GM18868 (cell line): ENCODE measurements at regions not wholly inside any gene's neighbourhood (a gene's known extent, or its start where the extent isn't known, plus 50 kb on each side); places are given as distances from the start of the nearest gene placed in this dataset.

Experiments
- ATAC-seq: cut with Tn5 transposase; IDR thresholded peaks from one replicate; pipeline ENCODE4 v1.9.1; 2021; ENCODE audit warnings: mild to moderate bottlenecking, moderate library complexity; ENCODE audit not compliant: unreplicated experiment

DNA sequence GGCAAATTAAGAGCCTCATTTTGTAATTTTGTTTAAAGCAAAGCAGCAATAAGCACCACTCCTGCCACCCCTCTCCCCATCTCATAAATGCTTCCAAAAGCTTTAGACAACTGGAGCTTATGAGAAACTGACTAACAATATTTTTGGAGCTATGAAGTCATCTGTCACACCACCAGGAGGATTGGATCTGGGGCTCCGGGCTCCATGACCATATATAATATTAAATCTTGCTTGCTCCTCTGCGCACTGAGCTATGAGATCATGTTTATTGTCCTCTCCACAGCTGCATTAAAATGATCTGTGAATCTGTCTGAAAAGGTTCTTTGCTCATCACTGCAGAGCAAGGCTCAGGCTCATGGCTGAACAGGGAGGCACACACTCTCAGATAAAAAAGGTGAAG lies 323.7 kb downstream of the ZNF621 start:
- no peak for ATAC-seq

DNA sequence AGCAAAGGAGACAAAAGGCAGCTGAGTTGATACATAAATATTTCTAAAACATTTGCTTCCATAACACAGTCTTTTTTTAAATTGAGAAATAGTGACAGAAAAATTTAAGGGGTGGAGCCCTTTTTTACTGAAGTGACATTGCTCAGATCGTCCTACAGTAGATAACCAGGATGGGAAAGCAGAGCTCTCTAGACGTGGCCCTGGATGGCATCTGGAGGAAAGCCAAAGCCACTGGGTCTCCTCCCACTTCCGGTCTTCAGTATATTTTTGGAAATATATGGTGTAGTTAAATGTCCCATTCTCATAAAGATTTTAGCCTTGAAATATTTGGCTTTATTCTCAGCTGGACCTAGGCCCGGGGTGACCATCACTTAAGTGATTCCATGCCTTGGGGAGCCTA lies 326.1 kb downstream of the ZNF621 start:
- ATAC-seq = no peak

DNA sequence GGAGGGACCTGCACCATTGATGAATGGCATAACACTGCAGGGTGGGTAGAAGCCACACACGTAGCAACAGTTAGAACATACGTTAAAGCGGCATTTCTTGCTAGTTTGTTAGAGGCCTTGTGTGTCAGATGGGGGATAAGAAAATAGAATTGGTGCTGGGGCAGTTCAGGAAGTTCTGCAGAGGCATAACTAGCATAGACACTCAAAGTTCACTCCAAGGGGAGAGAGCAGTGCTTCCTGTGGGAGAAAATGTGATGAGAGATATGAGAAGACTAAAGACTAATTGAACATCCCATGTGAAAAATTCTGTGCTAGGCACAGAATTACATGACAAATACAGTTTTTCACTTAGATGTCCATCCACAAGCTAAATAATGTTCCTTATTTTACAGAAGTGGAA lies 327.1 kb downstream of the ZNF621 start:
- ATAC-seq = no peak

DNA sequence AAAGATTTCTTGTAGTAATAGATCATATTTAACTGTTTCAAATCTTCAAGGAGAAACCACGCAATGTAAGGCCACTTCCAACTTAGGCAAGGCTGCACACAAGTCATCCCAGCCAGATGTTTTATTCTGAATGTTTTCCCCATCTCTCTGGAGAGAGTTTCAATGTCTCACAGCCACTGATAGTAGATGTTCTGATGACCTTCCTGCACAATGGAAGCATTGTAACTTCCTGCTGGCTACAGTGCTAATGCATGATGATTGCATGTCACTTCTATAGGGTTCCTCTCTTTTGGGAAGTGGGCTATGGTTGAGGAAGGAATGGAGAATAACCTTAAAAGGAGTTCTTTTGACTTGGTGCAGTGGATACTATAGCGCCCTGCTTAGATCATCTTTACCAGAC lies 328.0 kb downstream of the ZNF621 start:
- ATAC-seq = no peak

DNA sequence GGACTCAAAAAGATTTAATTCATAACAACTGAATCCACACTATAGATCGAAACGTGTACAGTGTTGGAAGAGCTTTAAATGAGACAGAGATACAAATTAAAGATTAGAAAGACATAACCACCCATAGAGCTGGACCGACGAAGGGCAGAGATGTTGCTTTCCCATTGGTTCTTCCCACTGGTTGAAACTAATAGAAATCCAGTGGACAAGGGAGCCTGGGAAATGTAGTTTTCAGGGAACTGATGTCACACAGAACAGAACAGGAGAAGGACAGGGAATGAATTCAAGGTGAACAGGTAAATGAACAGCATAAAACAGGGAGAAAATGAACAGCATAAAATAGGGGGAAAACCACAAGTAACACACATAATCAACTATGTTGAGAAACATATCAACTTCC lies 328.7 kb downstream of the ZNF621 start:
- ATAC-seq = no peak

DNA sequence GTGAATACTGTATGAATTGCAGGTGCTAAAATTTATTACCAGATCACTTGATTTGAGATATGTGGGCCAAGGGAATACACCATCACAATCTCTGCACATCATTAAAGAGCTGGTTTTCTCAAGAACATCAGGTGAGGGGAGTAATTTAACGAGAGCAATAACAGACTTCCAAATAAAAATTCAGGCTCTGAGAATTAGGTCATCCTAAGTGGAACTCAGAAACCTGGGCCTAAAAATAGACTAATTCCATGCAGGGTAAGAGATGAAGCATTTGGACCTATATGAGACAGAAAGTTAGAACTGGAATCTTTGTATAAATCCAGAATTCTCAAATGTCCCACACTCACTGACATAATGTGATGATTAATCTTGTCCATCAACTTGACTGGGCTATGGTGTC lies 331.1 kb downstream of the ZNF621 start:
- ATAC-seq = no peak

DNA sequence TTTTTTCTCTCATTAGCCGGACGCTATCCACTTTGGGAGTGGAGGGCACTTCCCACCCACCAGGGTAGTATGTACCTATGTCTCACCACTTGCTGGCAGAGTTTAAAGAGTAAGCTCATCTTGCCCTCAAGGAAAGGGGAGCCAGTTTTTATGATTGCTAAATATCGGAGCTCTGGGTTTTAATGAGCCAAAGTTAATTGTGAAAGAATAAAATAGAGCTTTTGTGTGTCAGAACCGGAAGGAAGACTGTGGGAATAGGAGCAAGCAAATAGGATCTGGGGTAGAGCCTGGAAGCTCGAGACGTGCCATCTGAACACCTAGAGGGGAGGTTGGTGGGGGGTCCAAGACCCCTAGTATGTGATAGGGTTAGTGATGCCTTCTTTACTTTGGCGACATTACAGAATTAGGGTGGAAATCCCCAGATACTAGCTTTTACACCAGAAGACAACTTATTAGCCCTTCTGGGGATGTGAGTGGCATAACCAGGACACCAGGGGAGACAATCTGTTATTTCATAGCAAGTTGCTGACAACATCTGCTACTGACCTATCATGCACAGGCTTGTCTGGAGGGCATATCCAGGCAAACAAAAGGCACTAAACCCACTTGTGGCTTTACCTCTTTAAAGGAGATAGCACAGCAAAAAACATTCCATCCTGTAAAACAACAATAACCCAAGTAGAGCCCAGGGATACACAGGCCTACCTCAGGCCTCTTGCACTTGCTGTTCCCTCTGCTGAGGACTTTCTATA lies 333.8 kb downstream of the ZNF621 start:
- ATAC-seq = no peak

DNA sequence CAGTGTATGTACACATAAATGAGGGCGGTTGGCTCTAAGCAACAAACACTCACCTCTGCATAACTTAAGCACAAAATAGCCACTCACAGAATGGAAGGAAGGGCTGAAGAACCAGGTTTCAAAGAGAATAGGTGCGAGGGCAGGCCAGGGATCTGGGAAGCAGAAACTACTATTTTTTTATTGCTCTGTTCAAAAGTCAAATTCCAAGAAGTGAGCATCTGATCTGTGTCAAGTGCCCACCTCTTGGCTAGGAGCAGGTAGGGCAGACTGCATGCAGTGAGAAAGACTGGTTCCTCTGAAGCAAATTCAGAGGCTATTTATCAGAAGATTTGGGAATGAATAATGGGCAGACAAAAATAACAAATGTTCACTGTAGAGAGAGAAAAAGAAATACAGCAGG lies 336.4 kb upstream of the CTNNB1 start:
- no peak for ATAC-seq

DNA sequence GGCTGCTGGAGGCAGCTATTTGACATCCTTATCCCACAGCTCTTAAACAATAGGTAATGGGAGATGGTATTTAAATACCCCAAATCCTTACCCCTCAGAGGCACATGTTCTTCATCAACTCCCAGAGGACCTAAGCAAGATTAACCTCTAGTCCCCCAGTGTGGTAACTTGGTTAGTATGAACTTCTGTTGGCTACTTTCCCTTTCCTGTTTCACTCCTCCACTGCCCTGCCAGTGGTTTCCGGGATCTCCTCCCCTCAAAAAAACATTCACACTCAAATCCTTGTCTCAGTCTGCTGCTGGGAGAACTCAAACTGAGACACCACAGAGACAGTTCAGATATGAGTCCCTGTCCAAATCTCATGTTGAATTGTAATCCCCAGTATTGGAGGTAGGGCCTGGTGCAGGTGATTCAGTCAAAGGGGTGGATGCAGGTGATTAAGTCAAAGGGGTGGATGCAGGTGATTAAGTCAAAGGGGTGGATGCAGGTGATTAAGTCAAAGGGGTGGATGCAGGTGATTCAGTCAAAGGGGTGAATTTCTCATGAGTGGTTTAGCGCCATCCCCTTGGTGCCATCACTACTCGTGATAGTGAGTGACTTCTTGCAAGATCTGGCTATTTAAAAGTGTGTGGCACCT lies 335.0 kb upstream of the CTNNB1 start:
- ATAC-seq = no peak

DNA sequence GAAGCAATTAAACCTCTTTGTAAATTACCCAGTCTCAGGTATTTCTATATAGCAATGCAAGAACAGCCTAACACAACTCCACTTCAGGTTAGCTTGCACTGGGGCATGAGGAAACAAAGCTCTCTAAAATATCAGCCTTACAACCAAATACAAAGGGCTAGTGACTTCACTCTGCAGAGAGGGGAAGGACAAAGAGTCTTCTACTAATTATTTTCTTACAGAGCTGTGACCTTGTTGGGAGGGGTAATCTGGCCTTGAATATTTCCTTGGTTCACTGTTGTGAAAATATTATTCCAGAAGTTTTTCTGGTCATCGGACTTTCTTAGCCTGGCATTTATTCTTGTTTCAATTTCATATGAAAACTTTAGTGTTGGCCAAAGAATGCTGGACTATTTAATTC lies 334.4 kb upstream of the CTNNB1 start:
- no peak for ATAC-seq

DNA sequence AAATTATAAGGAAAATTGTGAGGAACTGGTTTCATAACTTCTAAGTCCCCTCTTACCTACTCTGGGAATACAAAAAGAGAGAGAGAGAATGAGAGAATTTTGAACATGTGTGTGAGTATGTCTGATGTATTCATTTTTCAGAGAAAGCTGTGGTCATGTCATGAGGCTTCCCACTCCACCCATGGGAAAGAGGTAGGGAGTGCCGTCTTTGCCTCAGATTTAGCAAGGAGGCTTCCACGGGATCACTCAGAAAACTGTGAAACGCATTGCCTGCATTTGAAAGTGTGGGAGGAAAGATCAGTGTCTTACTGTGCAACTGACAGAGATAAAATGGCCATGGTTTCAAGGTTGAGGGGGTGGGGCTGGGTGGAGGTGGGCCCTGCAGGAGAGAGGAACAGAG lies 331.5 kb upstream of the CTNNB1 start:
- no peak for ATAC-seq

DNA sequence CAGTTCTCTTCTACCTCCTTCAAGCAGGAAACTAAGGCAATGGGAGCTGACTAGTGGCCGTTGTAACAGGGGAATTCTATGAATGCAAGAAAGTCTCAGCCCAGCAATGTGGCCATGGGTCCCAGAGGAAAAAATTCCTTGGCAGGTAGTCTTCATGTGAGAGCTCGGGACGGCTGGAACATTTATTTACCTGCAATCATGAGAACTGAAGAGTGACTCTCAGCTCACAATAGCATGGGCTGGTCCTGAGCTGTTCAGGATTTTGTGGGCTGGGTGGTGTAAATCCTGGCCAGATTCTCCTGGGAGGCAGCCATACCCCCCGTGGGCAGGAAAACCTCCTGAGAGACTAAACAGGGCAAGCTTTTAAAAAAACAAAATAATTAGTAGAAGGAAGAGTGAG lies 330.3 kb upstream of the CTNNB1 start:
- no peak for ATAC-seq

DNA sequence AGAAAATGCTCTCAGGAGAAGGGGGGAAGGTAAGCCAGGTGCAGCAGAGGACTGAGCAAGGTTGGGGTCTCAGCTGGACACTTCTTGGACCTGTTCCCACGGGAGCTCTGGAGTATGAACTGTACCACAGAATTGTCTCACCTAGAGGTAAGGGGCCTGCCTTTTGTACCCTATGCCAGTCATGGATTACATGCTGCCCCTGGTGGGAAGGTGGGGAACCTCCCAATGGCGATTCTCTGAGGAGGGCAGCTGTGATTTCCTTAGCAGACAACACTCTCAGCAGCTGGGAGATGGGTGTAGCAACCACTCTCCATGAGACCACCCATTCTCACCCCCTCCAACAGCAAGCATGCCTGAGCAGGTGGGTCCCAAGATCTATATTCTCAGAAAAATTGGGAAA lies 329.4 kb upstream of the CTNNB1 start:
- ATAC-seq = no peak

DNA sequence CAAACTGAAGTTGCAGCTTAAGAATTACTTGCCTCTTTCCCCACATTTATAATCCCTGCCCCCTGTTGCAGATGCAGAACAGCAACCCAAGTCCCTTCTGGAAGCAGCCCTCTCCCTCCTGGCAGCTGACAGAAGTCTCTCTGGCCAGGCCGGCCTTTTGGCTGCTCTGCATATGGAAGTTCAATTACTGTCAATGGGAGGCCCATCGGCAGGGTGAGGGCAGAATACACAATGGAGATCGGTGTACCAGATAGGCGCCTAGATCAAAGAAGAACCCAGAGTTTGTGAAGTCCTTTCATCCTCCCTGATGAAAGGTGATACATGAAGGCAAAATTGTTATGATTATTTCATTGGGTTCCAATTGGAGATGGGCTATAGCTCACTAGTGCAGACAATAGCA lies 327.9 kb upstream of the CTNNB1 start:
- ATAC-seq = no peak

DNA sequence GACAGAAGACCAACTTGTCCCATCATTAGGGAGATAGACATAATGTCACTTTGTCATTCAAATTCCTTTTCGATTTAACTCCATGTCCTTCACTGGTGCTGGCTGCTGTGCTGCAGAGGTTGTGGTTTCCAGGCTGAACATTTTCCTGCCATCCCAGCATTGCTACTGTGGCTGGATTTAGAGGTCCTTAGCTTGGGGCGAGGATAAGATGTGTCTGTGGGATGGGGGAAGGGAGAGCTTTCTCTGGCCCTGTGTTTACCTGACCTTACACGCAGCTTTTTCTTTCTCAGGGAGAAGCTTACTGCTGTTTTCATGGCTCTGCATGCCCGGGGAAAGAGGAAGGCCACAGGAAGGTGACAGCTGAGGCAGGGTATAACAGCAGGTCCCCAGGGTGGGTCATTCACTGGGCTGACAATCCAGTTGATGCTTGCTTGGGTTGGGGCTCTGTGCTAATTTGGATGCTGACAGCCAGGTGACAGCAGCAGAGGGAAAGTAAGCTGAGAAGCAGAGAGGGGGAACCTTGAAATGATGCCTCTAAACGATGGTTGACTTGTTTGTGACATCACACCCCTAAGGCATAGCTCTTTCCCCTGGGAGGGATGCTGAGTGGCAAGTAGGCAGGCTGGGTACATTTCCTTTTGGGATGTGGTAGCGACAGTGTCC lies 326.9 kb upstream of the CTNNB1 start:
- ATAC-seq = no peak

DNA sequence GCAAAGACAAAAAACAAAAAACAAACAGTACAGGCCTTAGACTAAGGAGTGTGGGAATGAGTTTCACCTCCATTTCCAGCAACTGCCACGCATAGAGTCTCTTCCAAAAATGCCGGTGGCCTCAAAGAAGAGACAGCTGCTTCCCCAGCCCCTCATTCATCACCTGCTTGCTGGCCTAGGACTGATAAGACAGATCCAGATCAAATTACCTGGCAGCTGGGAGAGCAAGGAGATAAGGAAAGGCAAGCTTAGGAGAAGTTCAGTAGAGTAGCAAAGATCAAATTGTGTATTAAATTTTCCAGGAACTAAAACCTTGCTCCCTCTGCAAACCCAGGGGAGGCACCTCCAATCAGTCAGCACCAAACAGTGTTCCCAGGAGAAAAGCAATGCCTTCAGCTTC lies 325.8 kb upstream of the CTNNB1 start:
- no peak for ATAC-seq

DNA sequence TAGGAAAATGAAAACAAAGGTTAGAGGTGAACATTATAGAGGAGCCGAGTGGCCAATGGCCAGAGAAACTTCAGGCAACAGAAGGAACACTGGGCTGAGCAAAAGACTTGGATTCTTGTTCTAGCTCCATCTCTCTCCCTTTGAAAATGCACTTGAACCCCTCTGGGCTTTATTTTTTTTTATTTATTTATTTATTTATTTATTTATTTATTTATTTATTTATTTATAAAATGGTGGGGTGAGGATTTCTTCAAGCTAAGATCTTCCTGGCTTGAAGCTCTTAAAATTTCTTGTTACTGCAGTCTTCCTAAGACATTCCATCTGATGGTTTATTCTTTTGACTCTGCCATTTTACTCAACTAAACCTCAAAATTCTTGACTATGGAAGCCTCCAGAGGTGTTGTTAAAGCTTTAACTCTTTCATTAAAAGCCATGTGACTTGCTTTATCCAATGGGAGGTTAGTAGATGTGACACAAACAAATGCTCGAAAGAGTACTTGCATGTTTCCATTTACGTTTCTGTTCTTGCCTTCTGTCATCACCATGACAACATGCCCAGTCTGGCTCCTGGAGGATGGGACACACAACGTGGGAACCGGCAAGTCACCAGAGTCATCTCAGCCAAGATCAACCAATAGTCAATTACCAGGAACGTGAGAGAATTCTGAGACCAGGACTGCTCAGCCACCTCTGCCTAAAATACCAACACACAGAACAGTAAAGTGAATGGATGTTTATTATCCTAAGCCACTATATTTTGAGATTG lies 325.2 kb upstream of the CTNNB1 start:
- no peak for ATAC-seq

DNA sequence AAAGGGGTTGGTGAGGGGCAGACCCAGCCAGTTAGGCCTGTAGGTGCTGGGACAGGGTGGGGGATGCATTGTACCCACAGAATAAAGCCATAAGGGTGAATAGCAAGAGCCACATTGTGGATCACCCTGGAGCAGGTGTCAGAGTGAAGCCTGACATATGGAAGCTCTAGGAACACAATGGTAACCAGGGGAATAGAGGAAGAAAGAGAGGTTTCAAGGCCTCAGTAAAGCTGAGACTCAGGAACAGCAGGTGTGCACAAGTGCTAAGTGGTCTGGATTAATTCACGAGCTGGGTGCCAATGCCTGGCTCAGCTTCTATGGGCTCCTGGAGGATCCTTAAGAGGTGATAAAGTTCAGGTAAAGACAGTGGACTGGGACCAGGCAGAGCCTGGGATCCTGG lies 323.7 kb upstream of the CTNNB1 start:
- no peak for ATAC-seq

DNA sequence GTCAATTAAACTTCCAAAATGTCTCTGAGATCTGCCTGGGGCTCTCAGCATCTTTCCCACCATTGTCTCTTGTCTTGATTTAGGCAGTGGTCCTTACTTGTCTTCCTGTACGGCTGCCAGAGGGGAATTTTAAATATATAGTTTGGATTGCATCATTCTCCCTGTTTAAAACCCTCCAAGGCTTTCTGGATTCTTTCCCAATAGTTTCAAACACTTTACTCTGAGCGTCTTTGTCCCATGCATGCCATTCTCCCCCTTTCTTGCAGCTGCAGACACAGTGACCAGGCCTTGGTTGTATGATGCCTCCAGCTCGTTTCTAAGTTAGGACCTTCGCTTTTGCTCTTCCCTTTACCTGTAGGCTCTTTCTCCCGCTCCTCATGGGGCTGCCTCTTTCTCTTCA lies 323.3 kb upstream of the CTNNB1 start:
- ATAC-seq = no peak

DNA sequence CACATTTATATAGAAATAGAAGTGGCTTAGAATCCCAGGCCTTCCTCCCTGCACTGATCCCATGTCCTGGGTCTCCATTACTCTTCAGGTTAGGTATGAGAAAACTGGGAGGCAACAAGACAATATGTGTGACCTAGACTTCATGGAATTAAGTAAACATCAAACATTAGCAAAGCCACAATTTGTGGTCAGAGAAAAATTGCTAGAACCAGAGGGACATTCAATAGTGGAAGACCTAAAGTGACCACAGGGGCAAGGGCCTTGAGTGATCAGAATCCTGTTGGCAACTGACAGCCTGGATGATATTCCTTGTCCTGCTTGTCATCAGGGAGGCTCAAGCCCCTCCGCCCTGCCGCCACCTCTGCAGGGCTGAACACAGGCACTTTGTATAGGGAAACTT lies 322.8 kb upstream of the CTNNB1 start:
- ATAC-seq = no peak

DNA sequence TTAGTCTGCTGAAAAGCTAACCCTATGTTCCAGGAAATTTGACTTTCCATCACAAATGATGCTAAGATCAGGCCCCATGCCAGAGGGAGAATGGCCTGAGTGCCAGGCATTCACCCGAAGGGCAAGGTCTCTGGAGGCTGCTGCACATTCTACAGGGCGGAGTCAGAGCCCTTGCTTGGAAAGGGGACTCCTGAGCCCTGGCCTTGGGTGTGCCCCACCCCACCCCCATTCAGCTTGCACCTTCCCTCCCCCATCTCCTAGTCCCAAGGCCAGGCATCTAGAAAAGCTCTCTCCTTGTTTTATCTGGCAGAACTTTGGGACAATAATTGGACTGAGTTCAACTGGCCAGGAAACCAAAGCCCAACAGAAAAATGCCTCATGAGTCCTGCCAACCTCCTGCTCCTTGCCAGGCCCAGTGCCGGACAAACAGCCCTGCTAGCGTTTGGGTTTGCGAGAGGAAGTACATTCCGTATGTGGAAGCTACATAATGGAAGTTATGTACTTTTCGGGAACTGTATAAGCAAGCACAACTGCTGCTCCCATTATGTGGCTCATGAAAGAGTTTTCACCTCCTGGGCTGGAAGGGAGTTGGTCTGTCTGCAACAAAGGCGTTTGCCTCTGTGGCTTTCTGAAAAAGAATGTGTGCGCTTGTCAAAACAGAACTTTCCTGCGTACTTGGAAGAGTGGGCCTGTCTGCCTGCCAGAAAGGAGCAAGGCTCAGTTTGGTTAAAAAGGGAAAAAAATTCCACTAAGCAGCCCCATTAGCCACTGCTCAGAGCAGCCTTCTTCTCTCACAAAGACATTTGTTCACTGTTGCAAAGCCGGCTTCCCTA lies 321.5 kb upstream of the CTNNB1 start:
- ATAC-seq = no peak
